Neutrophil (primary cell): ENCODE measurements at regions not wholly inside any gene's neighbourhood (a gene's known extent, or its start where the extent isn't known, plus 50 kb on each side); places are given as distances from the start of the nearest gene placed in this dataset.

ENCODE experiments used
- H3K27ac ChIP-seq: fragments of 200-600 bp; sonication (generic); 2 replicates; pipeline ENCODE4 v1.5.1; 2016; ENCODE audit warnings: mild to moderate bottlenecking, moderate library complexity
- H3K27me3 ChIP-seq: fragments of 200-600 bp; sonication (generic); 2 replicates; pipeline ENCODE4 v1.6.0; 2016; ENCODE audit warnings: mild to moderate bottlenecking
- H3K36me3 ChIP-seq: fragments of 200-600 bp; sonication (generic); 2 replicates; pipeline ENCODE4 v1.5.1; 2017
- H3K4me1 ChIP-seq, 2 experiments: fragments of 200-600 bp in 1 of 2; sonication (generic) in 1 of 2; 1 replicate in 1 of 2; 2 replicates in 1 of 2; pipeline versions ENCODE4 v1.5.1 to v1.6.1; 2013 to 2016; ENCODE audit warnings: low read depth in 1 of 2, low read length in 1 of 2, mild to moderate bottlenecking in 1 of 2, moderate library complexity in 1 of 2; ENCODE audit not compliant: control insufficient read depth in 1 of 2, insufficient read depth in 1 of 2
- H3K4me3 ChIP-seq, 2 experiments: fragments of 200-600 bp in 1 of 2; sonication (generic) in 1 of 2; 1 replicate in 1 of 2; 2 replicates in 1 of 2; pipeline ENCODE4 v1.5.1; 2013 to 2016; ENCODE audit warnings: low read depth in 1 of 2, low read length in 1 of 2, mild to moderate bottlenecking in 1 of 2, moderate library complexity in 1 of 2
- H3K9me3 ChIP-seq: fragments of 200-600 bp; sonication (generic); 2 replicates; pipeline ENCODE4 v1.5.1; 2016
- CTCF ChIP-seq: fragments of 200-600 bp; sonication (generic); IDR thresholded peaks from 2 replicates; pipeline ENCODE4 v1.5.1; 2016; ENCODE audit warnings: antibody characterized with exemption

DNA sequence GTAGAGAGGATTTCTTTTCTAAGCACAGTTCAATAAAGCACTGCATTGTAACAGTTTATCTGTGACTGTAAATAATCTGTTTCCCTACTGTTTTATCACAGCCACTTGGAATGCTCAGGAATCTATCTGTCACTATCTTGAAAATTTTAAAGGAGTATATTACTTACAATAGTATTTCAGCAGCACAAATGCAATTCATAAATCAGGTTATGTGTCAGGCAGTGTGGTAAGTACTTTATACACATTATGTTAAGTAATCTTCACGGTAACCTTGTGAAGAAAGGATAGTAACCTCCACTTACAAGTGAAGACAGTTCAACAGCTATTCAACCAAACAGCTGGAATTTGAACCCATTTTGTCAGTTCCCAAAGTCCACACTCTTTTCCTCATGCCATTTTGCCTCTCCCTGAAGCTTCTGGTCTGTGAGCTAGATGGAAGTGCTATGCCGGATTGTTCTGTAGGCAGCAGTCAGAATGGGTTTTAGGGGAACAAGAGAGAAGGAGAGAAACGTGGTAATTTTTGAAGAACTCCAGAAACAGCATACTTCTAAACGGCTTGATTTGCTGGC is 125.0 kb downstream of the KLF12 start:
- Histone ChIP-seq H3K27ac (no peak overlapping the region), H3K27me3 (no peaks in the 10 kb centered on the region), H3K4me3 (no peak overlapping the region), H3K4me1 (no peaks in the 10 kb centered on the region), H3K9me3 (no peaks in the 10 kb centered on the region), H3K36me3 (no peaks in the 10 kb centered on the region)
- TF ChIP-seq CTCF: no peak

DNA sequence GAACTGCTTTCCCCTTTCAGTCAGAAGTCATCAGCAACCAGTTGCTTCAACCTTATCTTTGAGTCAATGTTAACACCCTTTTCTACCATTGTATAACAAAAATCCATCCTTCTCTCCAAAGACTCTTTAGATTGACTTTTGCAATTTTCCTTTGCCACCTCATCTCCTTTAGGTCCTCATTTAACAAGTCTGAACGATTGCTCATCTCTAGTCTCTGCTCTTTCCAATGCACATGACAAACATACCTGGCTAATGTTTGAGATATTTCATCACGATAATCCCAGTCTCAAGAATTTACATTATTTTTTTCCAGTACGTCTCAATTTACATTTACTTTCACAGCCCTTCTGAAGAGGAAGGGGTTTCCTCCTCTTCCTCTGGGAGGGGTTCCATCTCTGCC is 127.5 kb downstream of the KLF12 start:
- no peaks in the 10 kb centered on the region for H3K9me3 ChIP-seq
- H3K4me1 ChIP-seq: no peaks in the 10 kb centered on the region
- H3K36me3 ChIP-seq: no peaks in the 10 kb centered on the region
- no peak for TF ChIP-seq CTCF
- H3K4me3 ChIP-seq: no peak overlapping the region
- no peaks in the 10 kb centered on the region for H3K27me3 ChIP-seq
- no peak overlapping the region for H3K27ac ChIP-seq

GRCh38 chr13:74005320-74006157 is 128.7 kb downstream of the KLF12 start:
- H3K27me3 ChIP-seq: no peaks in the 10 kb centered on the region
- H3K36me3 ChIP-seq: no peaks in the 10 kb centered on the region
- no peak overlapping the region for H3K4me3 ChIP-seq
- no peaks in the 10 kb centered on the region for H3K4me1 ChIP-seq
- TF ChIP-seq CTCF: no peak
- H3K27ac ChIP-seq: no peak overlapping the region
- no peaks in the 10 kb centered on the region for H3K9me3 ChIP-seq

DNA sequence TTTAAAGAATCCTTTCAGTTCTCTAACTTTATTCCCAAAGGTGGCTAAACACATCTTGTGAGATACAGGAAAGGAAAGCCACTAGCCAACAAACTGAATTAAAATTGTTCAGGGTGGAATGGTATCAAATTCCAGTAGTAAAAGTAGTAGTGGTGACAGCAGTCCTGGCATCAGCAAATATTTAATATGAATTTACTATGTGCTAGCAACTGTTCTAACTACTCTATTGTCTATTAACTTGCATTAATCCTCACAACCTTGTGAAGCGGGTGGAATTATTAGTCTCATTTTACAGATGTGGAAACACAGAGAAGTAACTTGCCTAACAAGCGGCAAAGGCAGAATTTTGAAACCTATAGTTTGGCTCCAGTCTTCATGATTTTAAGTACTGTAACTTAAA is 130.1 kb downstream of the KLF12 start:
- Histone ChIP-seq H3K27me3 (no peaks in the 10 kb centered on the region), H3K4me3 (no peak overlapping the region), H3K36me3 (no peaks in the 10 kb centered on the region), H3K9me3 (no peaks in the 10 kb centered on the region), H3K4me1 (no peaks in the 10 kb centered on the region), H3K27ac (no peak overlapping the region)
- no peak for TF ChIP-seq CTCF

- no peak overlapping the region for H3K27ac ChIP-seq
- TF ChIP-seq CTCF: no peak
- H3K4me3 ChIP-seq: no peak overlapping the region
- no peaks in the 10 kb centered on the region for H3K9me3 ChIP-seq
- H3K4me1 ChIP-seq: no peaks in the 10 kb centered on the region
- no peaks in the 10 kb centered on the region for H3K27me3 ChIP-seq
- no peaks in the 10 kb centered on the region for H3K36me3 ChIP-seq
These were observed 130.8 kb downstream of the KLF12 start for GRCh38 chr13:74003374-74003773.
